ENCODE measurements at regions not wholly inside any gene's neighbourhood (a gene's known extent, or its start where the extent isn't known, plus 50 kb on each side); places are given as distances from the start of the nearest gene placed in this dataset.

GRCh38 chr12:102781117-102781516, 135.9 kb downstream of the PAH start:
- CTCF ChIA-PET: interaction anchor here (0.6 kb wide), 1 partner anchor 1022 kb away, joined by 4 read pairs; no protein-coding TSS in a partner anchor
- Histone ChIP-seq H3K27me3 (ENCODE audit: control insufficient read depth, insufficient read depth, low read length) (no peaks in the 10 kb centered on the region), H3K27ac (ENCODE audit: low read depth, low read length) (no peak overlapping the region), H3K4me3 (ENCODE audit: low read depth, low read length) (no peak overlapping the region), H3K9me3 (ENCODE audit: control insufficient read depth, insufficient read depth, low read length) (no peaks in the 10 kb centered on the region)
- DNase-seq (ENCODE audit: low read depth, low spot score): no peak
- TF ChIP-seq CTCF (IDR thresholded peaks at IDR 0.05; ENCODE audit: low read depth, low read length): no peak
- POLR2A ChIA-PET: no interaction called here

DNA sequence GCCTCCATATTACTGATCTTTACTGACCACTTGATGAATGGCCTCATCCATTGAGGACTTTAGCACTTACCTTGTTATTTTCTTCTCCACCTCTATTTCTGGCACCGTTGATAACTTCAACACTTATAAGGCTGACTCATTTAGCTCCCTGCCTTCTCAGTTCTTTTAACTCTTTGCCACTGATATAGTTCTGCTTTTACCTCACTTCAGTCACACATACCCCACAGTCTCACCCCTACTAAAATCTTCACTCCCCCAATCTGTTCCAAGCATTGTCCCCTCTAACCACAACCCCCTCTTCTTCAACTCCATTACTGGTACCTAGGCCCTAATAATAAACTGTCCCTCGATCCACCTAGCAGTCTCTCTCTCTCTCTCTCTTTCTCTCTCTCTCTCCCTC, 141.0 kb downstream of the PAH start:
- DNase-seq (ENCODE audit: low read depth, low spot score): no peak
- no peak for TF ChIP-seq CTCF (IDR thresholded peaks at IDR 0.05; ENCODE audit: low read depth, low read length)
- ChIA-PET POLR2A (no interaction called here), CTCF (no interaction called here)
- H3K27ac ChIP-seq (ENCODE audit: low read depth, low read length): no peak overlapping the region
- H3K27me3 ChIP-seq (ENCODE audit: control insufficient read depth, insufficient read depth, low read length): no peaks in the 10 kb centered on the region
- no peak overlapping the region for H3K4me3 ChIP-seq (ENCODE audit: low read depth, low read length)
- H3K9me3 ChIP-seq (ENCODE audit: control insufficient read depth, insufficient read depth, low read length): no peaks in the 10 kb centered on the region

DNA sequence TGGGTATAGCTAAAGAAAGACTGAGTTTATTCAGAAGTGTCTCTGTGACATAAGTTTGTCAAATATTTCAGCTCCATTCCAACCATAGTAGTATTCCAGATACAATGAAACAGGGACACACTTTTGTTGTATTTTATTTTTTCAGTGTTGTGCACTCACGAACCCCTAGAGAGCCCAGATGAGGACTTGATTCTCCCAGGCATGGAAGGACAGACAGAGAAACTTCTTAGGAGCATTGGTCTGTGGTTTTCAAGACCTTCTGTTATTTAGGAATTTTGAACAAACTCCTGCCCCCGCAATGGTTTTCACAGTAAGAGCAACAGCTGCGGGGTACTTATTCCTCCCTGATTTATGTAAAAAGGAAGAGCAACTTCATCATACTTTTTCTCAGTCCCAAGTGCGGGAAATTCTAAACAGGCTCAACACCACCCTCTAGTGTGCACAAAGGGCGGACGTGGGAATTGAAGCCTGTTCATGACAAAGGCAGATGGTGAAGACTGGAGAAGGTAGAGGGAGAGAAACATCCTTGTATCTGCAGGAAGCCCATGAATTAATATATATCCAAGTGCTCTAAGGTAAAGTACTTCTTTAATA, 147.6 kb downstream of the PAH start:
- Histone ChIP-seq H3K9me3 (ENCODE audit: control insufficient read depth, insufficient read depth, low read length) (no peaks in the 10 kb centered on the region), H3K27me3 (ENCODE audit: control insufficient read depth, insufficient read depth, low read length) (no peaks in the 10 kb centered on the region), H3K27ac (ENCODE audit: low read depth, low read length) (no peak overlapping the region), H3K4me3 (ENCODE audit: low read depth, low read length) (no peak overlapping the region)
- ChIA-PET CTCF (interaction anchor here (0.5 to 2.3 kb wide), 19 partner anchors 9 to 996 kb away, joined by 3 to 10 read pairs (median 3); no protein-coding TSS in a partner anchor), POLR2A (no interaction called here)
- peak; percentile 84 for TF ChIP-seq CTCF (IDR thresholded peaks at IDR 0.05; ENCODE audit: low read depth, low read length)
- peak; percentile 10 for DNase-seq (ENCODE audit: low read depth, low spot score)

DNA sequence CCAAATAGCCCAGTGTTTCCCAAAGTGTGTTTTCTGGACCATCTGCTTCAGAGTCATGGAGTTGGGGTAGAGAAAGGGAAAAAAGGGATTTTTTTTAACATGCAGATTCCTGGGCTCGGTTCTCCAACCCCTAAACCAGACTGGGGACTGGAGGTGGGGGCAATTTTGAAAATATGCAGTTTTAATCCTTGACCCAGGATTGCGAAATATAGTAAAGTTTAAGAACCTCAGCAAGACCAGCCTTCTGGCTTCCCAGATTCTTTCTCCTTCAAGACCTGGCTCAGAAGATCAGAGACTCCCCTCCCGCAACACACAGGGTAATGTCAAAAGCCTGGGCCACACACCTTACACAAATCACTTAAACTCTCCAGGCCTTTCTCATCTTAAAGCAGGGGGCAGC, 150.1 kb downstream of the PAH start:
- CTCF ChIA-PET: interaction anchor here (1.0 to 2.3 kb wide), 3 partner anchors 26 to 994 kb away, joined by 3 to 10 read pairs (median 6); no protein-coding TSS in a partner anchor
- Histone ChIP-seq H3K27me3 (ENCODE audit: control insufficient read depth, insufficient read depth, low read length) (no peaks in the 10 kb centered on the region), H3K27ac (ENCODE audit: low read depth, low read length) (no peak overlapping the region), H3K4me3 (ENCODE audit: low read depth, low read length) (no peak overlapping the region), H3K9me3 (ENCODE audit: control insufficient read depth, insufficient read depth, low read length) (no peaks in the 10 kb centered on the region)
- DNase-seq (ENCODE audit: low read depth, low spot score): no peak
- POLR2A ChIA-PET: no interaction called here
- TF ChIP-seq CTCF (IDR thresholded peaks at IDR 0.05; ENCODE audit: low read depth, low read length): no peak

DNA sequence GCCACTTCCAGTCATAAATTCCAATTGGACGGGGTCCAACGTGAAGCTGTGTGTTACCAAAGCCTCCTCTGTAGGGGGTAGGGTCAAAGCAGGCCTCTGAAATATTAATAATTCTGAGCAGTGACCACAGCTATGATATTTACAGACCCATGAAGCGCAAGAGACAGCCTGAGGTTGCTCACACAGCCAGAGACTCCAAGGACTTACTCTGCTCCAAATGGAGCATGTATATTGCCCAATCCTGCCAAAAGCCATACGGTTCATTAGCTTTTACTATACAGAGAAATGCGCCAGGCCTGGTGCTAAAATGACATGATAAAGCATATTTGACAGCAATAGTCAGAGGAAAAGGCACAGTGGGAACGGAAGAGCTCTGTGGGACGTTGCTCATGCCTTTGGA, 151.3 kb downstream of the PAH start:
- H3K27me3 ChIP-seq (ENCODE audit: control insufficient read depth, insufficient read depth, low read length): no peaks in the 10 kb centered on the region
- no peaks in the 10 kb centered on the region for H3K9me3 ChIP-seq (ENCODE audit: control insufficient read depth, insufficient read depth, low read length)
- no peak overlapping the region for H3K4me3 ChIP-seq (ENCODE audit: low read depth, low read length)
- TF ChIP-seq CTCF (IDR thresholded peaks at IDR 0.05; ENCODE audit: low read depth, low read length): no peak
- ChIA-PET POLR2A (no interaction called here), CTCF (no interaction called here)
- no peak overlapping the region for H3K27ac ChIP-seq (ENCODE audit: low read depth, low read length)
- no peak for DNase-seq (ENCODE audit: low read depth, low spot score)

Data from AG04450 (cell line).